Activated T-cell treated with anti-CD3 and anti-CD28 coated beads, Interleukin-2, amount 50 U/mL, for 72 hours (primary cell): ENCODE measurements at regions not wholly inside any gene's neighbourhood (a gene's known extent, or its start where the extent isn't known, plus 50 kb on each side); places are given as distances from the start of the nearest gene placed in this dataset.
"Not testable (repeated sequence)": the region's sequence is repeated elsewhere in the genome, so short reads cannot be mapped to it uniquely, and the experiment has no call there.

Source experiments
- ATAC-seq, 2 donors: fragments of 150-1000 bp; cut with Tn5 transposase; replicated peaks in 1 of 2; 2 replicates each; pipeline ENCODE4 v1.10.0; 2021; ENCODE audit warnings: moderate library complexity in 2 of 2, mild to moderate bottlenecking in 1 of 2
- DNase-seq, 2 donors: peaks; one replicate each; pipeline ENCODE4 v3.0.0; 2021 to 2022; ENCODE audit warnings: mixed read lengths in 1 of 2
- H3K27ac Mint-ChIP-seq: one replicate; pipeline ENCODE4 v1.8.0; 2022; ENCODE audit warnings: mild to moderate bottlenecking, moderate library complexity, mixed read lengths
- H3K27me3 Mint-ChIP-seq: one replicate; pipeline ENCODE4 v1.8.0; 2022; ENCODE audit warnings: low read depth, mixed read lengths
- H3K36me3 Mint-ChIP-seq, 2 donors: one replicate each; pipeline ENCODE4 v1.8.0; 2022; ENCODE audit warnings: mixed read lengths in 2 of 2, mild to moderate bottlenecking in 1 of 2; ENCODE audit not compliant: insufficient read depth in 2 of 2
- H3K4me1 Mint-ChIP-seq: one replicate; pipeline ENCODE4 v1.8.0; 2022; ENCODE audit warnings: low read depth, mixed read lengths
- H3K4me3 Mint-ChIP-seq, 2 donors: one replicate each; pipeline ENCODE4 v1.8.0; 2022; ENCODE audit warnings: mild to moderate bottlenecking in 2 of 2, mixed read lengths in 2 of 2, moderate library complexity in 2 of 2
- H3K9me3 Mint-ChIP-seq, 2 donors: one replicate each; pipeline ENCODE4 v1.8.0; 2022; ENCODE audit warnings: mixed read lengths in 2 of 2

DNA sequence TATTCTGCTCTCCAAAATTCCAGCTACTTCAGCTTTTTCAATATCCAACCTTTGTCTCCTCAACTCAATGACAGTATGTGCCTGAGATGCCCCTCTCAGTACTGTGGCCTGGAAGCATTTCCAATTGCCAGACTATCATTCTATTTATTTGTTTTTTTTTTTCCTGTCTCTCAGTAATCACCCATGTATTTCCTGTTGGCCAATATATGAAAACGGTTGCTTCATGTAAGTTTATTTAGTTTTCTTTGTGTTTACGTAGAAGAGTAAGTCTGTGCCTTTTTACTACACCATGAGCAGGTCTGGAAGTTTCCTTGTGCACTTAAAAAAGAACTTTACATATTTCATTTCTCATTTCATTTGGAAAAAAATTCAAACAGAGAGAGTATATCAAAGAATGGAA is 537.5 kb upstream of the SPANXN1 start:
- no peak overlapping the region for H3K27ac Mint-ChIP-seq
- H3K9me3 Mint-ChIP-seq: peaks cover 0 to 3% of the 10 kb centered on the region in 2 donors
- no peak overlapping the region for H3K4me3 Mint-ChIP-seq
- no peaks in the 10 kb centered on the region for H3K36me3 Mint-ChIP-seq
- DNase-seq (no peak), ATAC-seq (no peak)
- H3K27me3 Mint-ChIP-seq: no peaks in the 10 kb centered on the region
- no peaks in the 10 kb centered on the region for H3K4me1 Mint-ChIP-seq

- no peaks in the 10 kb centered on the region for H3K9me3 Mint-ChIP-seq
- no peak overlapping the region for H3K4me3 Mint-ChIP-seq
- H3K27me3 Mint-ChIP-seq: peaks cover 7% of the 10 kb centered on the region
- no peak for DNase-seq
- H3K27ac Mint-ChIP-seq: no peak overlapping the region
- H3K36me3 Mint-ChIP-seq: no peaks in the 10 kb centered on the region
- H3K4me1 Mint-ChIP-seq: no peaks in the 10 kb centered on the region
- no peak for ATAC-seq
Measured at GRCh38 chrX:144715337-144715736, 532.0 kb upstream of the SPANXN1 start.

GRCh38 chrX:144716187-144716586 is 531.1 kb upstream of the SPANXN1 start:
- Mint-ChIP-seq H3K27me3 (peaks cover 7% of the 10 kb centered on the region), H3K36me3 (no peaks in the 10 kb centered on the region), H3K4me3 (no peak overlapping the region)

GRCh38 chrX:144717682-144718081 is 529.6 kb upstream of the SPANXN1 start:
- ATAC-seq (no peak), DNase-seq (no peak)
- Mint-ChIP-seq H3K36me3 (no peaks in the 10 kb centered on the region), H3K27ac (no peak overlapping the region), H3K4me3 (no peak overlapping the region), H3K27me3 (peaks cover 7% of the 10 kb centered on the region), H3K4me1 (no peaks in the 10 kb centered on the region), H3K9me3 (no peaks in the 10 kb centered on the region)

More at GRCh38 chrX:144716187-144716586, 531.1 kb upstream of the SPANXN1 start:
- Mint-ChIP-seq H3K27ac (no peak overlapping the region), H3K4me1 (no peaks in the 10 kb centered on the region), H3K9me3 (no peaks in the 10 kb centered on the region)
- no peak for ATAC-seq
- DNase-seq: no peak

- ATAC-seq (no peak), DNase-seq (peak in 1 of 2 donors; percentile 4)
- Mint-ChIP-seq H3K27me3 (peaks cover 15% of the 10 kb centered on the region), H3K27ac (no peak overlapping the region), H3K4me1 (no peaks in the 10 kb centered on the region), H3K36me3 (no peaks in the 10 kb centered on the region), H3K4me3 (no peak overlapping the region), H3K9me3 (peaks cover 0 to 2% of the 10 kb centered on the region in 2 donors)
Measured at GRCh38 chrX:144722307-144722706, 525.0 kb upstream of the SPANXN1 start.

DNA sequence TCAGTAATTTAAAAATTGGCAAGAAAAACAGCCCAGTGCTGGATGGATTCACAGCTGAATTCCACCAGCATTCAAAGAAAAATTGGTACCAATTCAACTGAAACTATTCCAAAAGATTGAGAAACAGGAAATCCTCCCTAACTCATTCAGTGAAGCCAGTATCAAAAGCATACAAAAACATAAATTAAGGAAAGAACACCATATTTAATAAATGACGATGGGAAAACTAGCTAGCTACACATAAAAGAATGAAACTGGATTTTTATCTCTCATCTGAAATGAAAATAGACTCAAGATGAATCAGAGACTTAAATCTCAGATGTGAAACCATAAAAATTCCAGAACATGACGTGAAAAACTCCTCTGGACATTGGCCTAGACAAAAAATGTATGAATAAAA is 516.8 kb upstream of the SPANXN1 start:
- Mint-ChIP-seq H3K4me1 (no peaks in the 10 kb centered on the region), H3K36me3 (peaks cover 0 to 2% of the 10 kb centered on the region in 2 donors)

GRCh38 chrX:144732588-144732987 is 514.7 kb upstream of the SPANXN1 start:
- DNase-seq (no peak), ATAC-seq (no peak)
- H3K27me3 Mint-ChIP-seq: no peaks in the 10 kb centered on the region
- H3K9me3 Mint-ChIP-seq: peaks cover 6 to 8% of the 10 kb centered on the region in 2 donors
- no peak overlapping the region for H3K4me3 Mint-ChIP-seq
- H3K36me3 Mint-ChIP-seq: peaks cover 0 to 3% of the 10 kb centered on the region in 2 donors
- no peaks in the 10 kb centered on the region for H3K4me1 Mint-ChIP-seq
- no peak overlapping the region for H3K27ac Mint-ChIP-seq

More for the DNA sequence above, 516.8 kb upstream of the SPANXN1 start:
- H3K27me3 Mint-ChIP-seq: peaks cover 2% of the 10 kb centered on the region
- ATAC-seq (no peak), DNase-seq (no peak)
- H3K27ac Mint-ChIP-seq: no peak overlapping the region
- H3K9me3 Mint-ChIP-seq: peaks cover 5 to 7% of the 10 kb centered on the region in 2 donors
- H3K4me3 Mint-ChIP-seq: no peak overlapping the region

DNA sequence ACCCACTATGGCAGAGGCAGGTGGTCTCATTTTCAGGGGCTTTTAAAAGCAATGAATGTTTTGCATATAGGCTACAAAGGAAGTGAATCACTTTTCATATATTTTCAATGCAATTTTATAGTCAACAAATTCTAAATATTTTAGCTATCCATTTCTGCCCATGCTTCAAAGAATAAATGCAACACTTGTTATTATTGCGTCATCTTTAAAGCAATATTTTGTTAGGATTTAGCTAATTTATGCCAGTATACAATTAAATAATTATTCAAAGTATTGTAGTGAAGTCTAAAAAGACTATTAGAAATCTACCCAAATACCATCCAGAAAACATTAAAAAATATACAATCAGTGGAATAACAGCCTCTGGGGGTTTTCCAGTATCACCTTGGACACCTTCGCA is 509.1 kb upstream of the SPANXN1 start:
- H3K4me1 Mint-ChIP-seq: no peaks in the 10 kb centered on the region

GRCh38 chrX:144768540-144768939 is 478.8 kb upstream of the SPANXN1 start:
- Mint-ChIP-seq H3K4me1 (no peaks in the 10 kb centered on the region), H3K27ac (no peak overlapping the region), H3K36me3 (no peaks in the 10 kb centered on the region), H3K4me3 (no peak overlapping the region), H3K9me3 (peaks cover 0 to 5% of the 10 kb centered on the region in 2 donors), H3K27me3 (no peaks in the 10 kb centered on the region)
- ATAC-seq (no peak), DNase-seq (no peak)

More for the DNA sequence above, 509.1 kb upstream of the SPANXN1 start:
- Mint-ChIP-seq H3K27me3 (no peaks in the 10 kb centered on the region), H3K4me3 (no peak overlapping the region), H3K9me3 (peaks cover 5% of the 10 kb centered on the region in 2 donors), H3K36me3 (peaks cover 0 to 3% of the 10 kb centered on the region in 2 donors), H3K27ac (no peak overlapping the region)
- ATAC-seq: no peak
- no peak for DNase-seq

GRCh38 chrX:144783528-144783927 is 463.8 kb upstream of the SPANXN1 start:
- H3K27ac Mint-ChIP-seq, H3K36me3 Mint-ChIP-seq, H3K4me1 Mint-ChIP-seq, ATAC-seq, H3K4me3 Mint-ChIP-seq, DNase-seq, H3K27me3 Mint-ChIP-seq: not testable (repeated sequence)
- peaks cover 2 to 10% of the 10 kb centered on the region in 2 donors for H3K9me3 Mint-ChIP-seq

GRCh38 chrX:144790148-144790547 is 457.2 kb upstream of the SPANXN1 start:
- H3K9me3 Mint-ChIP-seq: peaks cover 9 to 17% of the 10 kb centered on the region in 2 donors
- ATAC-seq: no peak
- peaks cover 0 to 7% of the 10 kb centered on the region in 2 donors for H3K36me3 Mint-ChIP-seq
- DNase-seq: no peak
- no peak overlapping the region for H3K27ac Mint-ChIP-seq
- no peaks in the 10 kb centered on the region for H3K4me1 Mint-ChIP-seq
- no peak overlapping the region for H3K4me3 Mint-ChIP-seq
- peaks cover 2% of the 10 kb centered on the region for H3K27me3 Mint-ChIP-seq

GRCh38 chrX:144791298-144791697 is 456.0 kb upstream of the SPANXN1 start:
- Mint-ChIP-seq H3K4me1 (no peaks in the 10 kb centered on the region), H3K4me3 (no peak overlapping the region), H3K27ac (no peak overlapping the region), H3K9me3 (peaks cover 9 to 14% of the 10 kb centered on the region in 2 donors), H3K36me3 (peaks cover 0 to 6% of the 10 kb centered on the region in 2 donors), H3K27me3 (peaks cover 5% of the 10 kb centered on the region)
- ATAC-seq (no peak), DNase-seq (no peak)

GRCh38 chrX:144798972-144799371 is 448.3 kb upstream of the SPANXN1 start:
- Mint-ChIP-seq H3K4me3 (no peak overlapping the region), H3K9me3 (peaks cover 2% of the 10 kb centered on the region in 2 donors), H3K4me1 (no peaks in the 10 kb centered on the region), H3K27me3 (peaks cover 11% of the 10 kb centered on the region), H3K36me3 (no peaks in the 10 kb centered on the region), H3K27ac (no peak overlapping the region)
- ATAC-seq (no peak), DNase-seq (no peak)

- no peaks in the 10 kb centered on the region for H3K36me3 Mint-ChIP-seq
- no peak for DNase-seq
- no peak overlapping the region for H3K4me3 Mint-ChIP-seq
- no peaks in the 10 kb centered on the region for H3K4me1 Mint-ChIP-seq
- no peak for ATAC-seq
- H3K27me3 Mint-ChIP-seq: peaks cover 6% of the 10 kb centered on the region
- H3K9me3 Mint-ChIP-seq: peaks cover 2% of the 10 kb centered on the region in 2 donors
- no peak overlapping the region for H3K27ac Mint-ChIP-seq
Measured at GRCh38 chrX:144801786-144802185, 445.5 kb upstream of the SPANXN1 start.
